Stomach (tissue), 4 donors: ENCODE measurements at regions not wholly inside any gene's neighbourhood (a gene's known extent, or its start where the extent isn't known, plus 50 kb on each side); places are given as distances from the start of the nearest gene placed in this dataset.

Experiments used
- CTCF ChIP-seq, 7 experiments: fragments of 450-650 bp in 4 of 7; fragments of 200-600 bp in 3 of 7; sonication (generic) in 3 of 7; IDR thresholded peaks; one replicate each; pipeline ENCODE4 v1.5.1; 2016 to 2019; ENCODE audit warnings: antibody characterized with exemption in 7 of 7, control low read depth in 2 of 7, mild to moderate bottlenecking in 1 of 7
- EP300 ChIP-seq: sonication (generic); formaldehyde crosslinking; IDR thresholded peaks from one replicate; pipeline ENCODE4 v1.6.1; 2017; ENCODE audit warnings: antibody characterized with exemption
- POLR2A ChIP-seq, 4 donors: fragments of 450-650 bp; IDR thresholded peaks; one replicate each; pipeline ENCODE4 v1.6.1; 2016; ENCODE audit warnings: antibody characterized with exemption in 4 of 4, control low read depth in 2 of 4, mild to moderate bottlenecking in 1 of 4, moderate library complexity in 1 of 4
- POLR2AphosphoS5 ChIP-seq, 3 donors: sonication (generic); formaldehyde crosslinking; IDR thresholded peaks; one replicate each; pipeline ENCODE4 v1.6.1; 2016; ENCODE audit warnings: antibody characterized with exemption in 3 of 3

- TF ChIP-seq POLR2A (IDR thresholded peaks at IDR 0.05) (no peak), CTCF (IDR thresholded peaks at IDR 0.05) (no peak), POLR2AphosphoS5 (IDR thresholded peaks at IDR 0.05) (no peak), EP300 (no peak)
Measured at GRCh38 chr4:57437649-57438048, 327.5 kb upstream of the IGFBP7 start.
